Nephron progenitor cell (in vitro differentiated cells): ENCODE measurements at regions not wholly inside any gene's neighbourhood (a gene's known extent, or its start where the extent isn't known, plus 50 kb on each side); places are given as distances from the start of the nearest gene placed in this dataset.

Experiments used
- DNase-seq: peaks from one replicate; pipeline ENCODE4 v3.0.0; 2021
- H3K27ac Mint-ChIP-seq: 2 replicates; pipeline ENCODE4 v1.8.0; 2021; ENCODE audit warnings: mild to moderate bottlenecking, moderate library complexity, mixed read lengths
- H3K27me3 Mint-ChIP-seq: 2 replicates; pipeline ENCODE4 v1.8.0; 2021; ENCODE audit warnings: mild to moderate bottlenecking, low read depth, mixed read lengths; ENCODE audit not compliant: poor library complexity
- H3K36me3 Mint-ChIP-seq: 2 replicates; pipeline ENCODE4 v1.8.0; 2021; ENCODE audit warnings: low read depth, mixed read lengths
- H3K4me1 Mint-ChIP-seq: 2 replicates; pipeline ENCODE4 v1.8.0; 2021; ENCODE audit warnings: mixed read lengths
- H3K4me3 Mint-ChIP-seq: 2 replicates; pipeline ENCODE4 v1.8.0; 2021; ENCODE audit warnings: mild to moderate bottlenecking, moderate library complexity, mixed read lengths
- H3K9me3 Mint-ChIP-seq: 2 replicates; pipeline ENCODE4 v1.8.0; 2021; ENCODE audit warnings: mild to moderate bottlenecking, moderate library complexity, mixed read lengths
- CTCF ChIP-seq: fragments of 200-600 bp; sonication (generic); IDR thresholded peaks from 2 replicates; pipeline ENCODE4 v1.5.0; 2021; ENCODE audit warnings: antibody characterized with exemption

DNA sequence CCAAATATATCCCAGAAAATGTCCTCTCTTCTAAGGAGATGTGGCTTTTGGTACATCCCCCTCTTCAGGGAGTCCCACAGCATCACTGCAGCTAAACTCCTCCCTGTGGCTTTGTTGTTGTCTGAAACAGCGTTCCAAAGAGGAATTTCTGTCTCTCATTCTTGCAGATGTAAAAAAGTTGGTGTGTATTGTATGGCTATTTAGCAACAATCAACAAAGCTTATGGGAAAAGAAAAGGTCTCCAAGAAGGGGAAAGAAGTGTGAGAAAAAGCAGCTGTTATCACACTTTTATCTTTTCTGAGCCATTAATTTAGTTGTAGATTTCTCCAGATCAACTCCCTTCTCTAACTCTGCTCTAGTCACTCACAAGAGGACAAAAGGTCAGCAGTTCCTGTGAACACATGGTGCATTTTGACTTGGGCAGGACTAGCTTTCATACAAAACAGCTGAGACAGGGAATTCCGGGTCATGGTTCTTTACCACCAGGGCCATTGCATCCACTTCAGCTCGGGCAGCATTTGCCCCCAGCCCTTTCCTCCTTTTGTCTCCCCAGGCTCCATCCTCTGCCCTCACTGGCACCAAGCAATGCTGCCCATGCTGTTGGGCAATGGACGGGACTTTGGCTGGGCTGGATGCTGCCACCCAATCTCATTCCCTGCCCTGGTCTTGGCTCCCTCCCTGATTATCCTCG lies 184.7 kb downstream of the TMX1 start:
- Mint-ChIP-seq H3K4me1 (no peaks in the 10 kb centered on the region), H3K4me3 (no peak overlapping the region), H3K27ac (peak overlapping the region; percentile 58), H3K27me3 (peaks cover 4% of the 10 kb centered on the region), H3K9me3 (peaks cover 10% of the 10 kb centered on the region), H3K36me3 (no peaks in the 10 kb centered on the region)
- no peak for TF ChIP-seq CTCF
- no peak for DNase-seq

DNA sequence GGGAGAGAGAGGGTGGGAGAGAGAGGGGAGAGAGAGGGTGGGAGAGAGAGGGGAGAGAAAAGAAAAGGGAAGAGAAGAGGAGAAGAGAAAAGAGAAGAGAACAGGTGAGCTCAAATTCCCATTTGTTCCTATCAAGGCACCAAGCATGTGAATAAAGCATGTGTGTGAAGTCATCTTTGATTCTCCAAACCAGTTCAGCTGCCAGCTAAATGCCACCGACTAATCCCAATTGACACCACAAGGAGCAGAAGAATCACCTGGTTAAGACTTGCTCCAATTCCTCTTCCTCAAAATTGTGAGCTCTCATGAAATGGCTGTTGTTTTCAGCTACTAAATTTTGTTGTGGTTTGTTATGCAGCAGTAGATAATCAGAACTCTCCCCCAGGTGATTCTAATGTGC lies 188.9 kb downstream of the TMX1 start:
- DNase-seq = no peak
- Mint-ChIP-seq H3K4me3 (no peak overlapping the region), H3K27me3 (peaks cover 7% of the 10 kb centered on the region), H3K36me3 (no peaks in the 10 kb centered on the region), H3K4me1 (peaks cover 10% of the 10 kb centered on the region), H3K9me3 (no peaks in the 10 kb centered on the region), H3K27ac (no peak overlapping the region)
- TF ChIP-seq CTCF = no peak

DNA sequence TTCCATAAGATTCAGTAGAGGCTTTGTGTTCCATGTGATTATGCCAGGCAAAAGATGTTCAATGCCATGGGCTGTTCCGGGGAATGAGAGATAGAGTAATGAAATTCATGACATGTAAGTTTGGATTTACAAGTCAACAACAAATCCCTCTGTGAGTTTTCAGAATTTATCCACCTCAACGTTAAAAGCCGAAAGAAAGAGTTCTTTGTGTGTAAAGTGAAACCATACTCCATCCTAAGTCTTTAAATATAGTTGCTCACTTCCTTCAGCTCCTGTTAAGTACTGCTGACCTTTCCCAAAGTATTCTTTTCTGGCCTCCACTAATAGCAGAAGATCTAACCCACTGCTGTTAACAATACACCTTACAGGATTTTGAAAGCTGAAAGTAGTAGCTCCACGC lies 190.0 kb downstream of the TMX1 start:
- Mint-ChIP-seq H3K9me3 (no peaks in the 10 kb centered on the region), H3K4me3 (no peak overlapping the region), H3K4me1 (peaks cover 10% of the 10 kb centered on the region), H3K27me3 (peaks cover 7% of the 10 kb centered on the region), H3K27ac (no peak overlapping the region), H3K36me3 (no peaks in the 10 kb centered on the region)
- DNase-seq = no peak
- TF ChIP-seq CTCF = no peak

DNA sequence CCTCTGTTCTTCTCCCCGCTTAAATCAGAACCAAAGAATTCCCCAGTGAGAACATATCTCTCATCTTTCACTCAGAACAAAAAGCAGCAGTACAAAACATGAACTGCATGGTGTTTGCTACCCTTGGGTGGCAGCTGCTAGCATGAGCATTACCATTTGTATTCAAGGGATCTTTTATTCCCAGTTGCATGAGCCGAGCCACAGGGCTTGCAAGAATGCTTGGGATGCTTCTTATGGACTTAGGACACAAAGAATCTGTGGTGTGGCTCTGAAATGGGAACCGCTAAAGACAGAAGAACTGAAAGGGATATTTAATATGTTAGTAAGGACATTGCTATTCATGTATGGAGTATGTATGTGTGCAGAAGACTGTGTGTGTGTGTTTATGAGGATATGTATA lies 190.6 kb downstream of the TMX1 start:
- no peak overlapping the region for H3K4me3 Mint-ChIP-seq
- H3K4me1 Mint-ChIP-seq = peaks cover 10% of the 10 kb centered on the region
- H3K9me3 Mint-ChIP-seq = no peaks in the 10 kb centered on the region
- no peaks in the 10 kb centered on the region for H3K36me3 Mint-ChIP-seq
- peaks cover 11% of the 10 kb centered on the region for H3K27me3 Mint-ChIP-seq
- H3K27ac Mint-ChIP-seq = no peak overlapping the region
- DNase-seq = no peak
- no peak for TF ChIP-seq CTCF

DNA sequence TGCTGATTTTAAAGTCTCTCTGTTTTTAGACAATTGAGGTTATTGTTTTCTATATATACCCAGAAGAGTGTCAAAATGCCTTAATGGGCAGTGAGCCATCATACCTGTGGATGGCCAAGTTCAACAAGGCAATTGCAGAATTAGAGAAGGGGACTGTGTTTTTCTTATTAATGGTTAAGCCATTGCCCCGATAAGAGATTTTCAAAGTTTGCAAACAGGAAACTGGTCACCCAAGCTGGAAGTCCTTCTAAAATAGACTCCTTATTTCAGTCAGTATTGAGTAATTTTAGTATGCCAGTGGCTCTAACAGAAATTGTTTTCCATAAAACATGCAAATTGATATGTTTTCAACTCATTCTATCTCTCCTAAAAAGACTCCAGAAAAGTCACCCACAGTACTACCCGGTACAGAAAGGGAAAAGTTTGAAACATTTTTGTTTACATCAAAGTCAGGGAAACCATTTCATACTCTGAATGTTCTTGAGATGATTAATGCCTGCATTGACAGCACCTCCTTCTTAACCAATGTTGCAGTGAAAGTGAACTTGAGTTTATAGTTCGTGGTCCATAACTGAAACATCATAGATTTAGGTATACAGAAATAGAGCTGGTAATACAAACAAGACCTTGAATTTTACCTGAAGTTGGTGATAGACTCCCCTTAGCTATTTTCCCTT lies 191.1 kb downstream of the TMX1 start:
- no peak overlapping the region for H3K4me3 Mint-ChIP-seq
- H3K9me3 Mint-ChIP-seq = no peaks in the 10 kb centered on the region
- no peak for DNase-seq
- peaks cover 10% of the 10 kb centered on the region for H3K4me1 Mint-ChIP-seq
- H3K27ac Mint-ChIP-seq = no peak overlapping the region
- H3K27me3 Mint-ChIP-seq = peaks cover 11% of the 10 kb centered on the region
- no peak for TF ChIP-seq CTCF
- H3K36me3 Mint-ChIP-seq = no peaks in the 10 kb centered on the region

- peaks cover 10% of the 10 kb centered on the region for H3K4me1 Mint-ChIP-seq
- DNase-seq = no peak
- no peak overlapping the region for H3K4me3 Mint-ChIP-seq
- H3K9me3 Mint-ChIP-seq = no peaks in the 10 kb centered on the region
- H3K36me3 Mint-ChIP-seq = no peaks in the 10 kb centered on the region
- H3K27me3 Mint-ChIP-seq = peaks cover 11% of the 10 kb centered on the region
- no peak for TF ChIP-seq CTCF
- H3K27ac Mint-ChIP-seq = no peak overlapping the region
These were observed 191.7 kb downstream of the TMX1 start for GRCh38 chr14:51431741-51432140.
